Kidney epithelial cell (primary cell): ENCODE measurements at regions not wholly inside any gene's neighbourhood (a gene's known extent, or its start where the extent isn't known, plus 50 kb on each side); places are given as distances from the start of the nearest gene placed in this dataset.
"Not testable (repeated sequence)": the region's sequence is repeated elsewhere in the genome, so short reads cannot be mapped to it uniquely, and the experiment has no call there.

Experiments
- DNase-seq: peaks from one replicate; pipeline ENCODE4 v3.0.0-alpha.2; 2010; ENCODE audit warnings: low read depth
- H3K27me3 ChIP-seq: 2 replicates; pipeline ENCODE4 v1.6.0; 2011; ENCODE audit warnings: low read length; ENCODE audit not compliant: control insufficient read depth, insufficient read depth
- H3K36me3 ChIP-seq: 2 replicates; pipeline ENCODE4 v1.5.1; 2011; ENCODE audit warnings: low read length; ENCODE audit not compliant: control insufficient read depth, insufficient read depth
- H3K4me3 ChIP-seq: 2 replicates; pipeline ENCODE4 v1.5.1; 2011; ENCODE audit warnings: low read depth, mild to moderate bottlenecking, control low read depth, low read length

DNA sequence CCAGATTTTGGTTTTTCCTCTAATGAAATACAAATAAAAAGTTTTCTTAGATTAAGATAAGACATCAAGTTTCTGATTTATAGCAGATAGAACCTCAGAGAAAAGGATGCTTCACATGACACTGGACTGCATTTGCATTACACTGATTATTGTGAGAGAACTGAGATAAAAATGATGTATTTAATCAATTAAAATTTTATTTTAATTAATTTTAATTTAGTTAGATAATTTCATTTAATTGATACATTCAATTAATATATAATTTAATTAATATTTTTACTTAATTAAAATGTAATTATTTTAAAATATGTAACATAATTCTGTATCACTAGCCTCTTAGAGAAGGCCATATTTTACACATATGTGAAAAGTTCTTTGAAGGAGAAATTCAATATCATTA lies 759.4 kb downstream of the TTLL7 start:
- not testable (repeated sequence) for DNase-seq, H3K36me3 ChIP-seq, H3K27me3 ChIP-seq, H3K4me3 ChIP-seq

DNA sequence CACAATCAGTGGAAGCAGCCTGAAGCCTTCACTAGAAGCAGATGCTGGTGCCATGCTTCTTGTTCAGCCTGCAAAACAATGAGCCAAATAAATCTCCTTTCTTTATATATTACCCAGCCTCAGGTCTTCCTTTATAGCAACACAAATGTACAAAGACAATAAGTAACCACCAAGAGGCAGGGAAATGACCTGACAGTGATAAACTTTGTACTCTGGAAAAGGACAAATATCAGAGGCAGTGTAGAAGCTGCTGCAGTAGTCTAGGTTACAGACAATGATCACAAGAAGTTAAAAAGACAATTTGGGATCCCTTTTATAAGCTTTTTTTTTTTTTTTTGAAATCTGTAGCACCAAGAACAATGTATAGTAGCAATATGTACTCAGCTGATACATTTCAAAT lies 760.3 kb downstream of the TTLL7 start:
- not testable (repeated sequence) for H3K36me3 ChIP-seq, DNase-seq, H3K4me3 ChIP-seq, H3K27me3 ChIP-seq

DNA sequence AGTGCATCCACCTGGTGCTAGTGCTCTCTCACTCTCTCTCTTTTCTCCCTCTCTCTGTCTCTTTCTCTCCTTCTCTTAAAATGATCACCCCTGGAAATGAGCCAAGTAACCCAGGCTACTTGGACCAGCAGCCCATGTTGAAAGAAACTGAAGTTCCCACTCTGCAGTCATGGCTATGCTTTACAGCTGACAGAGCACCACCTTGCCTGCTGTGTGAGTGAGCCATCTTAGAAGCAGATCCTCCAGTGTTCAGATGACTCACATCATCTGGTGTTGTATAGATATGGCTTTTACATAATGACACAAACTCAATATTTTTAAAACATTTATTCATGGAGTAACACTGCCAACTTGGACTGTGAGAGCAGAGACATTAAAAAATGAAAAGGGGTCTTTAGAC lies 779.1 kb downstream of the TTLL7 start:
- not testable (repeated sequence) for DNase-seq, H3K36me3 ChIP-seq, H3K4me3 ChIP-seq, H3K27me3 ChIP-seq

DNA sequence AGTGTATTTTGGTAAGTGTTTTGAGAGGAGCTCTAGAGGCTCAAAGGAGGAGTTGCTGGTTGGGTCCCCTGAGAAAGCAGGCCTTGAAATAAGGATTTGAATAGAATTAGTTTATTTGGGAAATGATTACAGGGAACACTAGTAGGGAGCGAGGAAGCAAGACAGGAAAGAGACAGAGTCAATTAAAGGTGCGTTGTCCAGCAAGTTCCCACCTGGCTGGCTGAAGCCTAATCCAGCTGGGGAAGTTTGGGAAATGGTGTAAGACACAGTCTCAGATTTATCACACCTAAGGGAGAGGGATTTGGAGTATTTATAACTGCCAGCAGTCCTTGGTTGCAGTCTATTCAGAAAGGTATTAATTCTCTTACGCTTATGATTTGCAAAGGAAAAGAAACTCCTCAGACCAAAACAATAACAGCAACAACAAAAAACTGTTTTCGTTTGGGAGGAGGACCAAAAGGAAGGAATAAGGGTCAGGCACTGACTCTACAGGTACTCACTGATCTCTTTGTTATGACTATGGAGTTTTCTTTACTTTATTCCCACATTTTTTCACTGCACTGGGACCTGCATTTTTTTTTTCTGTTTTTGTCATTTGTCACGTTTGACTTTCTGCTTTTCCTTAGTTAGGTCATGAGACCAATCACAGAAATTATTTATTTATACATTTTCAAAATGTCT lies 780.8 kb downstream of the TTLL7 start:
- H3K27me3 ChIP-seq, result not testable (repeated sequence)

DNA sequence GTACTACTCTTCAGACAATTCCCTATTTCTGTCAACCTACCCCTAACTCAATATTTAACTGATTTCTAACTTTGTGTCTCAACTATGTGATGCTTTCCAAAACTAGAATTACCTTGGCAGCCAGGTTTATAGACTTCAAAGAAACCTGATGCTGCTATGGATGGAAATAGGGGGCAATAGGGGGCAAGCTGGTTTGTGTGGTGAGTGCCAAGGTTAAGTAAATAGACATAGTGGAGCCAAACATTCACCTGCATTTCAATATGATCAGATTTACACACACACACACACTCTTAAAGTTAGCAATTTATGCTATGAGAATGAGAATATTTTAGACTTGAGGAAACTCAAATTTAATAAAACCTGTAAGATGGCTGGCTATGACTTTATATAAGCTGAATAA lies 784.6 kb downstream of the TTLL7 start:
- not testable (repeated sequence) for H3K36me3 ChIP-seq, H3K27me3 ChIP-seq, H3K4me3 ChIP-seq, DNase-seq

More for the DNA sequence above, 780.8 kb downstream of the TTLL7 start:
- H3K4me3 ChIP-seq, H3K36me3 ChIP-seq, DNase-seq: not testable (repeated sequence)

DNA sequence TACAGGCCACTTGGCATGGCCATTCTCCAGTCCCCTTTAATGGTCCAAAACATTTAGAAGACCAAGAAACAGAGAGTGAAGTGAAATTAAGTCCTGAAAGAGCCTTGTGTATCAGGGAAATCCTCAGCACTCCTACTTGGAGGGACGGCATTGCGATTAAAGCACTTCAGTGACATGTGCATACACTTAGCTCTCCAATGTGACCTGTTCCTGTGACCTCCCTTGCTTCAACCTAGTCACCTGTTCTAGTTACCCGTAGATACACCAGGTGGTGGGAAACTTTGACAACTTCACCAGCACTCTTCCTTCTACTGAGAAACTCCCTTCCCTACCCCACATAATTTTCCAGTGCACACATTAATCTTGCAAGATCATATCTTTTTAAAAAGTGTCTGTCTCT lies 785.3 kb downstream of the TTLL7 start:
- H3K4me3 ChIP-seq, H3K36me3 ChIP-seq, DNase-seq, H3K27me3 ChIP-seq: not testable (repeated sequence)

DNA sequence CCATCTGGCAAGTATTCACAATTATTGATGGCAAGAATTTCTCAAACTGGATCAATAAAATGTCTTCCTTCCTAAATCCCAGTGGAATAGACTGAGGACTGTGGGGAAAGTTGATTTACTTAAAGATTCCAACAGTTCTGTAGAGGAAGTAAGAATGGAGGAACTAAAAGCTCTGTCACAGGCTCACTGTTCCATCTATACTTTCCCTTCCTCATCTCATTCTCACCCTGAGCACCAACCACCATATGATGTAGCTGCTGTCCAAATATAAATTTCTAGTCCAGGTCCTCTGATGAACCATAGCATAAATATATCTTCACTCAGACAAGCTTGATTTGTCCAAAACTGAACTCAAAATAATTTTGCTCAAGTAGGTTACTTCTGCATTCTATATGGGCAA lies 786.9 kb downstream of the TTLL7 start:
- not testable (repeated sequence) for H3K4me3 ChIP-seq, DNase-seq, H3K27me3 ChIP-seq, H3K36me3 ChIP-seq

DNA sequence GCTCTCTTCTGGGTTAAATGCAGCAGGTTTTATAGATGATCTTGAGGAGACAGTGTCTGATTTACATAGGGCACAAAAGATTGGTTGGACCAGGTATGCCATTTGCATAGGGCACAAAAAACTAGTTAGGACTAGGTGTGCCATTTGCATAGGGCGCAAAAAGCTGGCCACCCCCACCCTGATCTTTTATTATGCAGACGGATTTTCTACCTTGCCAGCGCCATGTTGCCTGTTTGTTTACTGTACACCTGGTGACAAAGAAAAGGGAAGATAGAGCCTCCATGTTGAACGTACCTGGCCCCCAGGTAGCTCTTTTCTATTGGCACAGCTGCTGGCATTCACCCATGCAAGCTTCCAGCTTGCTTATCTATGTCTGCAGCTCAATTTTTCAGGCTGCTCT lies 790.4 kb downstream of the TTLL7 start:
- H3K36me3 ChIP-seq, DNase-seq, H3K4me3 ChIP-seq, H3K27me3 ChIP-seq: not testable (repeated sequence)

DNA sequence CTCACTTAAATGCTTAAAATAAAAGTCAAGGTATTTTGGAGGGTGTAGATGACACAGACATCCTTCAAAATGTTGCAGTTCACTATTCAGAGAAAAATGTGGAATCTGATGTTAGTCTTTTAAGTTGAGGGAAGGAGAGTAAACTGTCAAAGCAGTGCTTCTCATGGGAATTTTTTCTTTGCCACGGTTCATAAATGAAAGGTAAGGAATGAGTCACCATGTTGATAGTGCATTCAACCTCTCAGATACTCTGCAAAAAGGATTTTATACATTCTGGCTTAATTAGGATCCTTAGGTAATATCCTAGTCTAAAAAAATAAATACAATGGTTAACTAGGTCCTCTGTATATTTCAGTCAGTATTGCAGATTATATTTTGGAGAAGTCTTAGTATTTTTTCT lies 804.3 kb downstream of the TTLL7 start:
- not testable (repeated sequence) for H3K27me3 ChIP-seq, DNase-seq, H3K4me3 ChIP-seq, H3K36me3 ChIP-seq

DNA sequence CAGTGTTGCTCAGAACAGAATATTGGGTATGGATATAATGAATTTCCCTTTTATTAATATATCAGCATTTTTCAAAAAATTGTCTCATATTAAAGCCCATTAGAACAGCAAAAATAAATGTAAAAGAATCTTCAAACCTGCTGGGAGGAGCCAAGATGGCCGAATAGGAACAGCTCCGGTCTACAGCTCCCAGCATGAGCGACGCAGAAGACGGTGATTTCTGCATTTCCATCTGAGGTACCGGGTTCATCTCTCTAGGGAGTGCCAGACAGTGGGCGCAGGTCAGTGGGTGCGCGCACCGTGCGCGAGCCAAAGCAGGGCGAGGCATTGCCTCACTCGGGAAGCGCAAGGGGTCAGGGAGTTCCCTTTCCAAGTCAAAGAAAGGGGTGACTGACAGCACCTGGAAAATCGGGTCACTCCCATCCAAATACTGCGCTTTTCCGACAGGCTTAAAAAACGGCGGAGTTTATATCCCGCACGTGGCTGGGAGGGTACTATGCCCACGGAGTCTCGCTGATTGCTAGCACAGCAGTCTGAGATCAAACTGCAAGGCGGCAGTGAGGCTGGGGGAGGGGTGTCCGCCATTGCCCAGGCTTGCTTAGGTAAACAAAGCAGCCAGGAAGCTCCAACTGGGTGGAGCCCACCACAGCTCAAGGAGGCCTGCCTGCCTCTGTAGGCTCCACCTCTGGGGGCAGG lies 816.8 kb downstream of the TTLL7 start:
- H3K36me3 ChIP-seq, H3K4me3 ChIP-seq, DNase-seq, H3K27me3 ChIP-seq: not testable (repeated sequence)

DNA sequence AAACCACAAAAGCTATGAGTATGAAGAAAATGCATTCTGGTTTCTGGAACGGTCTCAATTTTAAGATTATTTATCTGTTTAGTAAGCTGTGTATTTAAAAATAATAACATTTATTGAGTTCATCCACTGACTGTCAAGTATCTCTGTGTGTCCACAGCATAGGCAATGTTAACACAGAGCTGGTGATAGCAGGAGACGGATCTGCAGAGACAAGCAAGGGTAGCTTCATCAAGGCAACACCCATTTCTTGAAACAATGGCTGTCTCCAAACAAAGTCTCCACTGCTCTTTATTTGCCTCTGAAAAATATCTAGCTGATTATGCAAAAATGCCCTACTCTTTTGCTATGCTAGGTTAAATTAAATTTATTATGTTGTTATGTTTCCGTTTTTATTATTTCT lies 818.3 kb downstream of the TTLL7 start:
- H3K4me3 ChIP-seq, H3K36me3 ChIP-seq, H3K27me3 ChIP-seq, DNase-seq: not testable (repeated sequence)

DNA sequence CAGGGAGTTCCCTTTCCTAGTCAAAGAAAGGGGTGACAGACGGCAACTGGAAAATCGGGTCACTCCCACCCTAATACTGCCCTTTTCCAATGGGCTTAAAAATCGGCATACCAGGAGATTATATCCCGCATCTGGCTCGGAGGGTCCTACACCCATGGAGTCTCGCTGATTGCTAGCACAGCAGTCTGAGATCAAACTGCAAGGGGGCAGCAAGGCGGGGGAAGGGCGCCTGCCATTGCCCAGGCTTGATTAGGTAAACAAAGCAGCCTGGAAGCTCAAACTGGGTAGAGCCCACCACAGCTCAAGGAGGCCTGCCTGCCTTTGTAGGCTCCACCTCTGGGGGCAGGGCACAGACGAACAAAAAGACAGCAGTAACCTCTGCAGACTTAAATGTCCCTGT lies 831.3 kb downstream of the TTLL7 start:
- not testable (repeated sequence) for DNase-seq, H3K27me3 ChIP-seq, H3K4me3 ChIP-seq, H3K36me3 ChIP-seq

DNA sequence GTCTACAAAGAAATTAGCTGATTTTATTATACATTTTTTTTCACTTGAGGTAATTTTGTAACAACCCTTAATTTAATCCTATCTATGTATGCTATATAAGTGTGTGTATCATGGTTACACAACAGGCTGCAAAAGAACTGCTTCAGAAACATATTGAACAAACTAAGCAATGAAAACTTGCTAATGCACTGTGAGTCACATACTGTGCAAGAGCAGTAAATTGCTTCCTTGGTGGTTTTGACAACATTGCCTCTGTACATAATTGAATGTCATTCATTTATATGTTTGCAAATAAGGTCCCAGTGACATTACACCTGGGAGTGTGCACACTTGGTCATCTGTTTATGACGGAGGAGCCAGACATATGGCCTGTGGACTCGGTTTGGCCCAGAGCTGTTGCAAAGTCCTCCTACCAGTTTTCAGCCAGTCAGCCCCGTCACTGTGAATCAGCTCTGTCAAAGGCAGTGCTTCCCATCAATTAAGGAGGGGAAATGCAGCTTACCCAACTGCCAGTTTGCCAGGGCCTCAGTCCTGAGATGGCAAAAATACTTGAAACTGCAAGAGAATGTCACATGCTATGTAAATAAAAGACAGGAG lies 835.0 kb downstream of the TTLL7 start:
- not testable (repeated sequence) for H3K36me3 ChIP-seq, H3K27me3 ChIP-seq, H3K4me3 ChIP-seq, DNase-seq

DNA sequence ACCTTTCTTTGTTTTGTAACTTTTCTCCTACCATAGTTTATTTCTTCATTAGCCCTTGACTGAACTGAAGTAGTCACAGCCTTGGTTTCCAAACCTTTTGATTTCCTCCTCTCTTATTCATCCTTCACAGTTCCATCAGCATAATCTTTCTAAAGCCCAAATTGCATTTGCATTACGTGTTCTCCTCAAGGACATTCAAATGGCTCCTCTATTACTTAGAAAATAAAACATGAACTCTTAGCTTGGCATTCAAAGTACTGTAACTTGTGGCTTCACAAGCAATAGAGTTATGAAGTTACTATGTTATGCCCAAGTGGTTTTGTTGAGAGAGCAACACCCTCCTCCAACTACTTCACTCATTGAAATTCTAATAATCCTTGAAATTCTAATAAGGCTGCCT lies 840.0 kb downstream of the TTLL7 start:
- H3K4me3 ChIP-seq, DNase-seq, H3K27me3 ChIP-seq, H3K36me3 ChIP-seq: not testable (repeated sequence)

DNA sequence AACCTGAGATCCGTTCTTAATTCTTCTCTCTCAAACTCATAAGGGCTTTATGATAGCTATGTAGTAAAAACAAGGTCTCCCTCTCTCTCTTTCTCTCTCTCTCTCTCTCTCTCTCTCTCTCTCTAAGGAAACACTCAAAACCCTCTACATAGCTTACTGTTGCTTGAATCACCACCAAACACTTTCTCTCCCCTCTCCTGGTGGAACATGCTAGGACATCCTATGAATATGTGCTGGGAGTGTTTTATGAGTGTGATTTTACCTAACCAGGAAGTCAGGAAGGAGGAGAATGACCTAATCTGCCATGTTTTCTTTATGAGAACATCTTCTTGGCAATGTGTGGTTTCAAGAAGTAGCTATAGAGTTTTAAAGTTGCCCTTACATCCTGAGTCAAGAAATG lies 844.6 kb downstream of the TTLL7 start:
- not testable (repeated sequence) for H3K4me3 ChIP-seq, H3K27me3 ChIP-seq, H3K36me3 ChIP-seq
- peak; percentile 12 for DNase-seq
